NB4 (cell line): ENCODE measurements at regions not wholly inside any gene's neighbourhood (a gene's known extent, or its start where the extent isn't known, plus 50 kb on each side); places are given as distances from the start of the nearest gene placed in this dataset.
A peak's percentile ranks its signal among the peaks of the same experiment; 100 is the strongest.
"Not testable (repeated sequence)": the region's sequence is repeated elsewhere in the genome, so short reads cannot be mapped to it uniquely, and the experiment has no call there.

ENCODE experiments used
- DNase-seq: peaks from one replicate; pipeline ENCODE4 v3.0.0; 2010; ENCODE audit warnings: low read depth
- H3K4me3 ChIP-seq: one replicate; pipeline ENCODE4 v1.5.1; 2011; ENCODE audit warnings: mild to moderate bottlenecking, low read depth, low read length, moderate library complexity
- MAX ChIP-seq: IDR thresholded peaks from 2 replicates; pipeline ENCODE4 v1.6.1; 2011; ENCODE audit warnings: low read depth, low read length
- MYC ChIP-seq: IDR thresholded peaks from 2 replicates; pipeline ENCODE4 v1.6.1; 2011; ENCODE audit warnings: low read depth, low read length
- POLR2A ChIP-seq: IDR thresholded peaks from 2 replicates; pipeline ENCODE4 v1.6.1; 2011; ENCODE audit warnings: mild to moderate bottlenecking; ENCODE audit not compliant: insufficient read length; ENCODE audit errors: extremely low read depth
- TF ChIP-seq, protein P1 (sequence below): IDR thresholded peaks from one replicate; pipeline ENCODE4 v1.5.1; 2012; ENCODE audit warnings: low read depth, low read length

GRCh38 chr4:55696424-55696823, 60.3 kb upstream of the NMU start:
- DNase-seq, H3K4me3 ChIP-seq: not testable (repeated sequence)

GRCh38 chr4:55706541-55706940, 70.4 kb upstream of the NMU start:
- TF ChIP-seq POLR2A (no peak), MAX (no peak), MYC (no peak)
- TF ChIP-seq, protein P1, sequence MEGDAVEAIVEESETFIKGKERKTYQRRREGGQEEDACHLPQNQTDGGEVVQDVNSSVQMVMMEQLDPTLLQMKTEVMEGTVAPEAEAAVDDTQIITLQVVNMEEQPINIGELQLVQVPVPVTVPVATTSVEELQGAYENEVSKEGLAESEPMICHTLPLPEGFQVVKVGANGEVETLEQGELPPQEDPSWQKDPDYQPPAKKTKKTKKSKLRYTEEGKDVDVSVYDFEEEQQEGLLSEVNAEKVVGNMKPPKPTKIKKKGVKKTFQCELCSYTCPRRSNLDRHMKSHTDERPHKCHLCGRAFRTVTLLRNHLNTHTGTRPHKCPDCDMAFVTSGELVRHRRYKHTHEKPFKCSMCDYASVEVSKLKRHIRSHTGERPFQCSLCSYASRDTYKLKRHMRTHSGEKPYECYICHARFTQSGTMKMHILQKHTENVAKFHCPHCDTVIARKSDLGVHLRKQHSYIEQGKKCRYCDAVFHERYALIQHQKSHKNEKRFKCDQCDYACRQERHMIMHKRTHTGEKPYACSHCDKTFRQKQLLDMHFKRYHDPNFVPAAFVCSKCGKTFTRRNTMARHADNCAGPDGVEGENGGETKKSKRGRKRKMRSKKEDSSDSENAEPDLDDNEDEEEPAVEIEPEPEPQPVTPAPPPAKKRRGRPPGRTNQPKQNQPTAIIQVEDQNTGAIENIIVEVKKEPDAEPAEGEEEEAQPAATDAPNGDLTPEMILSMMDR: no peak
- DNase-seq: no peak
- H3K4me3 ChIP-seq: no peak overlapping the region

GRCh38 chr4:55707507-55707906, 71.4 kb upstream of the NMU start:
- H3K4me3 ChIP-seq: no peak overlapping the region
- no peak for TF ChIP-seq MYC
- TF ChIP-seq POLR2A: no peak
- TF ChIP-seq MAX: no peak
- TF ChIP-seq, protein P1: no peak
- no peak for DNase-seq

DNA sequence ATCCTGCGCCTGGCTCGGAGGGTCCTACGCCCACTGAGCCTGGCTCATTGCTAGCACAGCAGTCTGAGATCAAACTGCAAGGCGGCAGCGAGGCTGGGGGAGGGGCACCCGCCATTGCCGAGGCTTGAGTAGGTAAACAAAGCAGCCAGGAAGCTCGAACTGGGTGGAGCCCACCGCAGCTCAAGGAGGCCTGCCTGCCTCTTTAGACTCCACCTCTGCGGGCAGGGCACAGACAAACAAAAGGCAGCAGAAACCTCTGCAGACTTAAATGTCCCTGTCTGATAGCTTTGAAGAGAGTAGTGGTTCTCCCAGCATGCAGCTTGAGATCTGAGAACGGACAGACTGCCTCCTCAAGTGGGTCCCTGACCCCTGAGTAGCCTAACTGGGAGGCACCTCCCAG, 71.9 kb upstream of the NMU start:
- H3K4me3 ChIP-seq, DNase-seq: not testable (repeated sequence)

GRCh38 chr4:55712835-55713234, 76.7 kb upstream of the NMU start:
- not testable (repeated sequence) for DNase-seq, H3K4me3 ChIP-seq

DNA sequence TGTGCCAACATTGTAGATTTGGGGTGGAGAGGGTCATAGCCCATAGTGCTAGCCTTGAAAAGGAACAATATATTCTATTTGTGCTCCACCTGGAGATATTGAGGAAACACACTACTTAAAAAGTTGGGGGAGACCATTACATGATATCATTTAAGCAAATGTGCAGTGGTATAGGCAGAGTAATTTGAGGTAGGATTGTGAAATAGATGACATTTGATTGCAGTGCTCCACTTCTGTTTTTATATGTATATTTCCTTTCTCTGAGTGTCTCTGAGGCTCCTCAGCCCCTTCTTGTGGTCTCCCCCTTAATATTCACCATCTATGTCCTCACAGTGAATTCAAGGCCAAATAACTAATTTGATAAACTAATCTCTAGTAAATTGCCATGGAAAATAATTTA, 85.6 kb upstream of the NMU start:
- H3K4me3 ChIP-seq: no peak overlapping the region
- DNase-seq: peak; percentile 5
- TF ChIP-seq, protein P1: no peak
- TF ChIP-seq MAX: no peak
- no peak for TF ChIP-seq MYC
- TF ChIP-seq POLR2A: no peak

GRCh38 chr4:55722132-55722531, 86.0 kb upstream of the NMU start:
- DNase-seq: no peak
- no peak overlapping the region for H3K4me3 ChIP-seq
- TF ChIP-seq MAX (no peak), MYC (no peak), POLR2A (no peak)
- TF ChIP-seq, protein P1: no peak

DNA sequence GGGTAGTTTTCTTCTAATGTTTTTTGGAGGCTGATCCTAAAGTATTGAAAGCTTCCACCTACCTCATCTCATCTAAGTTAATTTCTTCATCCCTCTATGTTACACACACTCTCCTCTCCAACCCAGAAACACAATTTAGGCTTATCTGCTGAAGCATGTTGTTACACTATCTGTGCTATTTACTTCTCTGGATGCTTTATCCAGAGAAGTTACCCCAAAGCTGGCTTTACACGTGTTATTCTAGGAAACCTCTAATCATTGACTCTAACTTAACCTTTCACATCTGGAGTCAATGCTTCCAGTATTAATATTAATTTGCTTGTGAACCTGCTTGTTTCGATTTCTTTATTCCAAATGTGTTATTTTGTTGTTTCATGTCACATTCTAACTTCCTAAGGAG, 87.3 kb upstream of the NMU start:
- DNase-seq: no peak
- TF ChIP-seq, protein P1: no peak
- TF ChIP-seq POLR2A: no peak
- no peak for TF ChIP-seq MAX
- no peak for TF ChIP-seq MYC
- no peak overlapping the region for H3K4me3 ChIP-seq
